Adipocyte (in vitro differentiated cells): ENCODE measurements at regions not wholly inside any gene's neighbourhood (a gene's known extent, or its start where the extent isn't known, plus 50 kb on each side); places are given as distances from the start of the nearest gene placed in this dataset.
A peak's percentile ranks its signal among the peaks of the same experiment; 100 is the strongest.

Experiments used
- DNase-seq: peaks from one replicate; pipeline ENCODE4 v3.0.0-alpha.2; 2015; ENCODE audit warnings: low read depth
- H3K27me3 ChIP-seq: replicated peaks from 2 replicates; pipeline ENCODE4 v1.7.0; 2013; ENCODE audit warnings: mild to moderate bottlenecking, low read length, moderate library complexity; ENCODE audit not compliant: control insufficient read depth, insufficient read depth
- H3K36me3 ChIP-seq: 2 replicates; pipeline ENCODE4 v1.7.0; 2013; ENCODE audit warnings: low read length, mild to moderate bottlenecking, moderate library complexity; ENCODE audit not compliant: control insufficient read depth, insufficient read depth, severe bottlenecking
- H3K4me1 ChIP-seq: 2 replicates; pipeline ENCODE4 v1.7.0; 2013; ENCODE audit warnings: mild to moderate bottlenecking, low read length, moderate library complexity; ENCODE audit not compliant: control insufficient read depth, insufficient read depth
- H3K4me3 ChIP-seq: 2 replicates; pipeline ENCODE4 v1.7.0; 2013; ENCODE audit warnings: mild to moderate bottlenecking, low read length, moderate library complexity
- H3K9ac ChIP-seq: 2 replicates; pipeline ENCODE4 v1.7.0; 2013; ENCODE audit warnings: mild to moderate bottlenecking, low read length, moderate library complexity
- H3K9me3 ChIP-seq: 2 replicates; pipeline ENCODE4 v1.7.0; 2013; ENCODE audit warnings: mild to moderate bottlenecking, low read length, moderate library complexity; ENCODE audit not compliant: control insufficient read depth

- peak; percentile 56 for DNase-seq
- Histone ChIP-seq H3K36me3 (no peaks in the 10 kb centered on the region), H3K9ac (no peak overlapping the region), H3K4me3 (no peak overlapping the region), H3K9me3 (peaks cover 6% of the 10 kb centered on the region), H3K4me1 (peaks cover 32% of the 10 kb centered on the region), H3K27me3 (no peaks in the 10 kb centered on the region)
Observed at GRCh38 chr6:169042061-169042460, 211.6 kb downstream of the THBS2 start.

DNA sequence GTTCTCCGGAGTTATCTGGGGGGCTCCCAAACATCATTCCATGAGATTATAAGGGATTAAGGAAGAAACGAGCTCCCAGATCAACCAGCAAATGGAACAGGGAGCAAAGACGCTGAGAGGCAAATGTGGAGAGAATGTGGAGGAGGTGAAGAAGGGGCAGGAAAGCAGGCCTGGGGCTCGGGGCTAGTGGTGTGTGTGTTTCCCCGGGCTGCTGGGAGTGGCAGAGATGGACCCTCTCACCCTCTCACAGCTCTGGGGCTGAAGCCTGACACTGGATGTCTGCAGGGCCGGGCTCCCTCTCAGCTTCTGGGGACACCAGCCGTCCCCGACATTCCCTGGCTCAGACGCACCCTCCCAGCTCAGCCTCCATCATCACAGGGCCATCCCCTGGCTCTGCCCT, 212.6 kb downstream of the THBS2 start:
- Histone ChIP-seq H3K9me3 (peaks cover 6% of the 10 kb centered on the region), H3K4me1 (peaks cover 22% of the 10 kb centered on the region), H3K4me3 (no peak overlapping the region), H3K36me3 (no peaks in the 10 kb centered on the region), H3K9ac (no peak overlapping the region), H3K27me3 (no peaks in the 10 kb centered on the region)
- DNase-seq, result no peak

GRCh38 chr6:169038691-169039090, 215.0 kb downstream of the THBS2 start:
- Histone ChIP-seq H3K9me3 (peaks cover 6% of the 10 kb centered on the region), H3K9ac (no peak overlapping the region), H3K36me3 (no peaks in the 10 kb centered on the region), H3K27me3 (no peaks in the 10 kb centered on the region), H3K4me1 (peaks cover 16% of the 10 kb centered on the region), H3K4me3 (no peak overlapping the region)
- DNase-seq, result peak; percentile 62

GRCh38 chr6:169035385-169036240, 218.0 kb downstream of the THBS2 start:
- DNase-seq, result peak; percentile 91
- H3K9ac ChIP-seq, result peak overlapping the region; percentile 69
- no peaks in the 10 kb centered on the region for H3K36me3 ChIP-seq
- no peaks in the 10 kb centered on the region for H3K27me3 ChIP-seq
- H3K4me3 ChIP-seq, result peak overlapping the region; percentile 67
- peaks cover 16% of the 10 kb centered on the region for H3K4me1 ChIP-seq
- peaks cover 6% of the 10 kb centered on the region for H3K9me3 ChIP-seq

- peak overlapping the region; percentile 67 for H3K4me3 ChIP-seq
- no peaks in the 10 kb centered on the region for H3K27me3 ChIP-seq
- H3K4me1 ChIP-seq, result peaks cover 16% of the 10 kb centered on the region
- no peaks in the 10 kb centered on the region for H3K36me3 ChIP-seq
- DNase-seq, result peak; percentile 60
- peaks cover 6% of the 10 kb centered on the region for H3K9me3 ChIP-seq
- peak overlapping the region; percentile 69 for H3K9ac ChIP-seq
Observed at GRCh38 chr6:169034516-169035167, 219.0 kb downstream of the THBS2 start.

DNA sequence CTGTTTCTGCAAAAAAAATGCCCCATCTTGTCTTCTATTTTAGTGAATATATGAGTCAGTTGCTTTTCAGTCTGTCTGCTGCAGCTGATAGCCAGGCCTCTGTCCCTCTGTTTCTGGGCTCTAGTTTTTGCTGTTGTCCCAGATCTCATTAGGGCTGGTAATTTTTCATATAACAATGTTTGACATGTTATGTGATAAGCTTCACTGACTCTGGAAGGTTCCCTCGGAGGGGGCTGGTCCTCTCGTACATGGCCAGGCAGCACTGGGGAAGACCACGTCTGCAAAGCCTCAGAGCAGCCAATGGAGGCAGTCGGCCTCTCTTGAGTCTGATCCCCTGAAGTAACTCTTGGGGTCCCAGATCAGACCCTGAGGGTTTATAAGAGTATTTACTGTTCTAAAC, 223.8 kb downstream of the THBS2 start:
- DNase-seq, result no peak
- no peaks in the 10 kb centered on the region for H3K36me3 ChIP-seq
- H3K9ac ChIP-seq, result no peak overlapping the region
- peaks cover 14% of the 10 kb centered on the region for H3K4me1 ChIP-seq
- H3K9me3 ChIP-seq, result no peaks in the 10 kb centered on the region
- H3K27me3 ChIP-seq, result no peaks in the 10 kb centered on the region
- no peak overlapping the region for H3K4me3 ChIP-seq

DNA sequence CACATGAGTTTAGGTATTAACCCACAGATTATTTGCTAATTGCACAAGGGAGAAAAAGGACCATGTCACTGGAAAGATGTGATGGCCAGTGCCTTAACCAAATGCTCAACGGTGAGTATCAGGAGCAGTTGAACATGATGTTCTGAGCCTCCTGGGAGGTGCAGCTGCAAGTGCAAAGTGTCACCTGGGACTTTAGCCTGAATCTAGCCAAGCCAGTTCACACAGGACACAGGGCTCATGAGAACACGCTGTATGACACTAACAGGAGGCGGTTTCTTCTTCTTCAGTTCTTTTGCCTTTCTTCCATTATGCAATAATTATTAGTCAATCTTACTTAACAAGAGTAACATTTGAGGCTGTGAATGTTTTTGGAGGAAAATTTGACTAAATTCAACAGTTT, 225.3 kb downstream of the THBS2 start:
- Histone ChIP-seq H3K9ac (no peak overlapping the region), H3K9me3 (no peaks in the 10 kb centered on the region), H3K4me1 (peaks cover 9% of the 10 kb centered on the region), H3K27me3 (no peaks in the 10 kb centered on the region), H3K36me3 (no peaks in the 10 kb centered on the region), H3K4me3 (no peak overlapping the region)
- DNase-seq, result no peak

DNA sequence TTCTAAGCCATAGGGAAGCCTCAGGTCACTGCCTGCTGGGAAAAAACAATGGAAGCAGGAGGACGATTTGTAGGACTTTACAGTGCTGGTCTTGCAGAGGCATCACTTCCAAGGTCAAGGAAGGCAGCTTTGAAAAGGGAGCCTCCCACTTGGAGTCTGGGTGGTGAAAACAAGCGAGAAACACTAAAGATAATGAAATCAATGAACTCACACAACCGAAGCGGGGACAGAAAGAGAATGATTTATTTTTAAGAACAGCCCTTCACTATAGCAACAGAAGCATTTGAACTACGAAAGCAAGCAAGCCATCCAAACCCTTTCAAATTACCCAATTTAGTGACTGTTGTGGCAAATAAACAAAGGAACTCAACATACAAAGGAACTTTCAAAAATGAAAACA, 227.5 kb downstream of the THBS2 start:
- no peaks in the 10 kb centered on the region for H3K36me3 ChIP-seq
- H3K9me3 ChIP-seq, result no peaks in the 10 kb centered on the region
- H3K4me1 ChIP-seq, result peaks cover 9% of the 10 kb centered on the region
- H3K9ac ChIP-seq, result peak overlapping the region; percentile 48
- DNase-seq, result no peak
- peak overlapping the region; percentile 10 for H3K4me3 ChIP-seq
- H3K27me3 ChIP-seq, result no peaks in the 10 kb centered on the region

- no peak overlapping the region for H3K9ac ChIP-seq
- H3K27me3 ChIP-seq, result no peaks in the 10 kb centered on the region
- H3K36me3 ChIP-seq, result no peaks in the 10 kb centered on the region
- no peak for DNase-seq
- H3K4me1 ChIP-seq, result peaks cover 9% of the 10 kb centered on the region
- H3K4me3 ChIP-seq, result no peak overlapping the region
- H3K9me3 ChIP-seq, result no peaks in the 10 kb centered on the region
Observed at GRCh38 chr6:169024047-169024660, 229.5 kb downstream of the THBS2 start.

GRCh38 chr6:169023161-169023874, 230.3 kb downstream of the THBS2 start:
- Histone ChIP-seq H3K9ac (no peak overlapping the region), H3K9me3 (no peaks in the 10 kb centered on the region), H3K4me3 (no peak overlapping the region), H3K36me3 (no peaks in the 10 kb centered on the region), H3K27me3 (no peaks in the 10 kb centered on the region), H3K4me1 (peaks cover 9% of the 10 kb centered on the region)
- DNase-seq, result no peak

DNA sequence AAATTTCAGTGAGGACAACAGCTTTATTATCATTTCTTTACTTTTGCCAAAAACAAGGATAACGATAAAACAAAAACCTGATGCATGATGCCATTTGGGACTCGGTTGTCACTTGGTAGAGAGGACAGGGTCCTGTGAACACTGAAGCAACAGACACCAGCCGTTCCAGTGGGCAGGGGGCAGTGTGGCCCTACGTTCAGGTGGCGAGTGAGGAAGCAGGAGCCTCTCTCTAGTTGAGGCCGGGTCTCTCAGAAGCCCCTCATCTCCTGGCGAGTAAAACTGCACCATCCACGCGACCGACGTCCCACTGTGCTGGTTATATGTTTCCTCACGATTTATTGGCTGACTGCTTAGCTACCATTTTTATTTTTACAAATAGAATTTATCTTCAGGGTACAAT, 231.6 kb downstream of the THBS2 start:
- peaks cover 3% of the 10 kb centered on the region for H3K9me3 ChIP-seq

More for the DNA sequence above, 231.6 kb downstream of the THBS2 start:
- H3K4me1 ChIP-seq, result peaks cover 9% of the 10 kb centered on the region
- H3K4me3 ChIP-seq, result no peak overlapping the region
- H3K9ac ChIP-seq, result no peak overlapping the region
- H3K27me3 ChIP-seq, result no peaks in the 10 kb centered on the region
- no peak for DNase-seq
- H3K36me3 ChIP-seq, result no peaks in the 10 kb centered on the region
